Left lung (tissue), 4 donors: ENCODE measurements at regions not wholly inside any gene's neighbourhood (a gene's known extent, or its start where the extent isn't known, plus 50 kb on each side); places are given as distances from the start of the nearest gene placed in this dataset.
A peak's percentile ranks its signal among the peaks of the same experiment; 100 is the strongest.
"Not testable (repeated sequence)": the region's sequence is repeated elsewhere in the genome, so short reads cannot be mapped to it uniquely, and the experiment has no call there.

Experiments
- ATAC-seq: fragments of 200-7000 bp; cut with Tn5 transposase; one replicate; pipeline ENCODE4 v1.9.1; 2020; ENCODE audit warnings: moderate library complexity
- DNase-seq, 4 donors: peaks; one replicate each; pipeline ENCODE4 v3.0.0-alpha.2; 2013 to 2020
- H3K27ac ChIP-seq, 2 donors: fragments of 200-600 bp; sonication (generic) in 1 of 2; one replicate each; pipeline versions ENCODE4 v1.5.0 to v1.8.0; 2020 to 2021
- H3K27me3 ChIP-seq, 2 donors: fragments of 200-600 bp; sonication (generic) in 1 of 2; one replicate each; pipeline versions ENCODE4 v1.5.0 to v1.8.0; 2020 to 2021
- H3K36me3 ChIP-seq, 2 donors: fragments of 200-600 bp; sonication (generic) in 1 of 2; one replicate each; pipeline versions ENCODE4 v1.5.0 to v1.8.0; 2020 to 2021
- H3K4me1 ChIP-seq, 2 donors: fragments of 200-600 bp; one replicate each; pipeline ENCODE4 v1.8.0; 2021
- H3K4me3 ChIP-seq, 2 donors: fragments of 200-600 bp; sonication (generic) in 1 of 2; one replicate each; pipeline versions ENCODE4 v1.5.0 to v1.8.0; 2020 to 2021; ENCODE audit warnings: mild to moderate bottlenecking in 1 of 2
- H3K9me3 ChIP-seq, 2 donors: fragments of 200-600 bp; sonication (generic) in 1 of 2; one replicate each; pipeline versions ENCODE4 v1.5.0 to v1.8.0; 2020 to 2021
- intact Hi-C, 2 donors: fragments of 100-400 bp; cut with DNase I; formaldehyde crosslinking; loops; one replicate each; pipeline versions ENCODE4 v1.11.2 to v1.14.2; 2022
- TF ChIP-seq, protein P1 (sequence below), 2 donors: fragments of 200-600 bp; sonication (generic) in 1 of 2; IDR thresholded peaks; one replicate each; pipeline versions ENCODE4 v1.5.0 to v1.8.0; 2021; ENCODE audit warnings: antibody characterized with exemption in 2 of 2
- donor health status: DM: no; HTN: yes; CAD: no.
- donor health status: DM: no; HTN: no; CAD: no.

DNA sequence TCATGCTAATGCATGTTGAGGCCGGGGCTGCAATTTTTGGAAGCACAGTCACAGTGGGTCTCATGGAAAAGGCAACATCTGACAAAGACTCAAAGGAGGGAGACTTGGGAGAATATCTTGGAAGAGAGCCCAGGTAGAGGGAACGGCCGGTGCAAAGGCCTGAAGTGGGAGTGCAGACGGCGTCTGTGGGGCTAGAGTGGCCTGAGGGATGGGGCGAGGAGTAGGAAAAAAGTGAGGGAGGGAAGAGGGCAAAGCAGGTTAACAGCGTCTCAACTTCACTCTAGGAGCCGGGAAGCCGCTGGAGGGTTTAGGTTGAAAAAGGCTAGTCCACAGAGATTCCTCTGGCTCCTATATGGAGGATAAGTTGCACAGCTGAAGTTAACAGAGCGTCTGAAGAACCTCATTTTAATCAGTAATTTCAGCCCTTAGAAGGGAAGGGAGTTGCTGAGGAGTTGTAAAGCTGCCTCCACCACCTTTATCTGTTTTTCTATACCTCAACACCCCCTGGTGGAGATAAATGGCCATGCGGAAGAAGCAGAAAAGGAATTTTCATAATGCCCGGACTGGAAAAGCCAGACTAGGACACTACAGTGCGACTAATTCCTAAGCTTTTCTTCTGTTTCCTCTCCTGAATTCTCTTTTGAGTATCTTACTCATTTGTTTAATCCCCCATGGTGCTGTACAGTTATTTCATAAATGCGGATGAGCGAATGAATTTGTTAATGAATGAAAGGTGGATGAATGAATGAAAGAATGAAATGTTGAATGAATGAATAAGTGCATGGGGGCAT lies 78.7 kb upstream of the ZNF281 start:
- intact Hi-C loops = loop anchor here in 1 of 2 donors (10.0 kb wide), 1 partner anchor 204 kb away; no protein-coding TSS in a partner anchor
- ATAC-seq (peak; percentile 92), DNase-seq (peak in 3 of 4 donors; percentile 57 to 79 (median 61))
- H3K4me1 ChIP-seq = peaks cover 3 to 4% of the 10 kb centered on the region in 2 donors
- H3K27me3 ChIP-seq = no peaks in the 10 kb centered on the region
- H3K9me3 ChIP-seq = no peaks in the 10 kb centered on the region
- H3K36me3 ChIP-seq = no peaks in the 10 kb centered on the region
- TF ChIP-seq, protein P1, sequence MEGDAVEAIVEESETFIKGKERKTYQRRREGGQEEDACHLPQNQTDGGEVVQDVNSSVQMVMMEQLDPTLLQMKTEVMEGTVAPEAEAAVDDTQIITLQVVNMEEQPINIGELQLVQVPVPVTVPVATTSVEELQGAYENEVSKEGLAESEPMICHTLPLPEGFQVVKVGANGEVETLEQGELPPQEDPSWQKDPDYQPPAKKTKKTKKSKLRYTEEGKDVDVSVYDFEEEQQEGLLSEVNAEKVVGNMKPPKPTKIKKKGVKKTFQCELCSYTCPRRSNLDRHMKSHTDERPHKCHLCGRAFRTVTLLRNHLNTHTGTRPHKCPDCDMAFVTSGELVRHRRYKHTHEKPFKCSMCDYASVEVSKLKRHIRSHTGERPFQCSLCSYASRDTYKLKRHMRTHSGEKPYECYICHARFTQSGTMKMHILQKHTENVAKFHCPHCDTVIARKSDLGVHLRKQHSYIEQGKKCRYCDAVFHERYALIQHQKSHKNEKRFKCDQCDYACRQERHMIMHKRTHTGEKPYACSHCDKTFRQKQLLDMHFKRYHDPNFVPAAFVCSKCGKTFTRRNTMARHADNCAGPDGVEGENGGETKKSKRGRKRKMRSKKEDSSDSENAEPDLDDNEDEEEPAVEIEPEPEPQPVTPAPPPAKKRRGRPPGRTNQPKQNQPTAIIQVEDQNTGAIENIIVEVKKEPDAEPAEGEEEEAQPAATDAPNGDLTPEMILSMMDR (IDR thresholded peaks at IDR 0.05) = peak; percentile 78 to 83
- H3K4me3 ChIP-seq = no peak overlapping the region
- H3K27ac ChIP-seq = peak overlapping the region in 1 of 2 donors; percentile 21

DNA sequence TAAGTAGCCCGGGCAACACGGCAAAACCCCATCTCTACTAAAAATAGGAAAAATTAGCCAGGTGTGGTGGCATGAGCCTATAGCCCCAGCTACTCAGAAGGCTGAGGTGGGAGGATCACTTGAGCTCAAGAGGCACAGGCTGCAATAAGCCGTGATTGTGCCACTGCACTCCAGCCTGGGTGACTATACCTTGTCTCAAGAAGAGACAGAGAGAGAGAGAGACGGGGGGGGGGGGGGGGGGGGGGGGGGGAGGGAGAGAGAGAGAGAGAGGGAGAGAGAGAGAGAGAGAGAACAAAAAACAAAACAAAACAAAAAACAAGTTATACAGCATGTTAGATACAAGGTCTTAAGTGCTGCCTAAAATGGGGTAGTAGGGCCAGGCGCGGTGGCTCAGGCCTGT lies 77.8 kb upstream of the ZNF281 start:
- H3K36me3 ChIP-seq = no peaks in the 10 kb centered on the region
- H3K27me3 ChIP-seq = no peaks in the 10 kb centered on the region
- TF ChIP-seq, protein P1 (IDR thresholded peaks at IDR 0.05) = no peak
- no peaks in the 10 kb centered on the region for H3K9me3 ChIP-seq
- DNase-seq (peak in 1 of 4 donors; percentile 43), ATAC-seq (peak; percentile 59)
- H3K4me1 ChIP-seq = peaks cover 3 to 5% of the 10 kb centered on the region in 2 donors
- no peak overlapping the region for H3K4me3 ChIP-seq
- no peak overlapping the region for H3K27ac ChIP-seq
- intact Hi-C loops = loop anchor here in 1 of 2 donors (10.0 kb wide), 1 partner anchor 203 kb away; no protein-coding TSS in a partner anchor

DNA sequence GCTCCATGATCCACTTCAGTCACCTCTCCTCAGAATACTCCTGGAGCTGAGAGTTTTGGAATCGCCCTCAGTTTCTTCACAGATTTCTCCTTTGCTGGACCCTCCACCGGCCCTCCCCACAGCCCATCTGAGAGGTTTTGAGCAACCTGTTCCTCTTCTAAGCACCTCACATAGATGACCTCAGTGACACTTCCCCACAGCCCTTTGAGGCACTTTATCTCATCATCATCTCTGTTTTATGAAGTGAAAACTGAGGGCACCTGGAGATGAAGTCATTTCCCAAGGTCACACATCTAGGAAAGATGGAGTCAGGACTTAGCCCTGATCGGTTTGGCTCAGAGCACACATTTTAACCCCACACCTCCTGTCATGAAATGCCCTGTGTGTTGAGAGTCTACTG lies 76.8 kb upstream of the ZNF281 start:
- no peak overlapping the region for H3K27ac ChIP-seq
- H3K4me3 ChIP-seq = no peak overlapping the region
- H3K27me3 ChIP-seq = no peaks in the 10 kb centered on the region
- H3K9me3 ChIP-seq = no peaks in the 10 kb centered on the region
- ATAC-seq (no peak), DNase-seq (no peak)
- no peaks in the 10 kb centered on the region for H3K36me3 ChIP-seq
- TF ChIP-seq, protein P1 (IDR thresholded peaks at IDR 0.05) = no peak
- peaks cover 3 to 5% of the 10 kb centered on the region in 2 donors for H3K4me1 ChIP-seq
- intact Hi-C loops = loop anchor here in 1 of 2 donors (10.0 kb wide), 1 partner anchor 202 kb away; no protein-coding TSS in a partner anchor

DNA sequence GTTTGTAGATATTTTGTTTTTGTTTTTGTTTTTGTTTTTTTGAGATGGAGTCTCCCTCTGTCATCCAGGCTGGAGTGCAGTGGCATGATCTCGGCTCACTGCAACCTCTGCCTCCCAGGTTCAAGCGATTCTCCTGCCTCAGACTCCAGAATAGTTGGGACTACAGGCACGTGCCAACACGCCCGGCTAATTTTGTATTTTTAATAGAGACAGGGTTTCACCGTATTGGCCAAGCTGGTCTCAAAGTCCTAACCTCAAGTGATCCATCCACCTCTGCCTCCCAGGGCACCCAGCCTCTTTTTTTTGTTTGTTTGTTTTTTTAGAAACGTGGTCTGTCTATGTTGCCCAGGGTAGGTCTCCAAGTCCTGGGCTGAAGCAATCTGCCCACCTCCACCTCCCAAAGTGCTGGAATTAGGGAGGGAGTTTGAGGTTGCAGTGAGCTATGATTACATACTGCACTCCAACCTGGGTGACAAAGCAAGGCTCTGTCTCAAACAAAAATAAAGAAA lies 74.7 kb upstream of the ZNF281 start:
- H3K36me3 ChIP-seq, H3K9me3 ChIP-seq, ATAC-seq, H3K4me1 ChIP-seq, H3K27me3 ChIP-seq, H3K4me3 ChIP-seq, DNase-seq, H3K27ac ChIP-seq: not testable (repeated sequence)
- intact Hi-C loops = loop anchor here in 1 of 2 donors (10.0 kb wide), 1 partner anchor 200 kb away; no protein-coding TSS in a partner anchor

DNA sequence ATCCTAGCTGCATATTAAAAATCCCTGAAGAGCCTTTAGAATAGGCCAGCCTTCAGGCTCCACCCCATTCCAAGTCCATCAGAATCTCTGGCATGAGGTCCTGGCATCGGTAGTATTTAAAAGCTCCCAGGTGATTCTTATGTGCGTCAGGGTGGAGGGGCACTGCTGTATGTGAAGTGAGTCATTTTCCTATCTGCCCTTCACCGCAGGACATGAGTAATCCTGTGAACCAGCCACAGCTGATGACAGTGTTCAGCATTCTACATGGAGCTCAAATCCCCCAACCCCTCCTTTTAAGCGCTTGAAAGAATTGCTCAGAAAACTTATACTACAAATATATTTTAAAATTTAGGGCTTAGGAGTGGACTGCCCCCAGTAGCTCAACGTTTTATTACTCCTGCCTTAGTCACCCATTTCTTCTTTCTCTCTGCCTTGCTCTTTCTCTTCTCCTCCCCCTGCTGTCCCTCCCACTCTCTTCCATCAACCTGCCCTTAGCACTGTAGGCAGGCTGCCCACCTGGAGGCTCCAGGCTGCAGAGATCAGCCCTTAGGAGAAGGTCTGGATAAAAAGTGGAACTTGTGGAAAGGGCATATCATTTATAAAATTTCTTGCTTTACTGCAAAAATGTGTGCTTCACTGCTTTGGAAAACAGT lies 73.8 kb upstream of the ZNF281 start:
- intact Hi-C loops = loop anchor here in 1 of 2 donors (10.0 kb wide), 1 partner anchor 199 kb away; no protein-coding TSS in a partner anchor
- Histone ChIP-seq H3K36me3 (no peaks in the 10 kb centered on the region), H3K4me1 (peaks cover 3 to 5% of the 10 kb centered on the region in 2 donors), H3K9me3 (no peaks in the 10 kb centered on the region), H3K27ac (peak overlapping the region in 1 of 2 donors; percentile 37), H3K27me3 (no peaks in the 10 kb centered on the region), H3K4me3 (no peak overlapping the region)
- TF ChIP-seq, protein P1 (IDR thresholded peaks at IDR 0.05) = no peak
- peak in 2 of 4 donors; percentile 11 to 50 for DNase-seq
- ATAC-seq = peak; percentile 84
